T-helper 2 cell treated with Interferon-gamma antibody and Interleukin-4, amounts not matched to agents 5 μg/mL and 100 μg/mL, for 36 hours (primary cell): ENCODE measurements at regions not wholly inside any gene's neighbourhood (a gene's known extent, or its start where the extent isn't known, plus 50 kb on each side); places are given as distances from the start of the nearest gene placed in this dataset.

ENCODE experiments used
- DNase-seq: peaks from one replicate; pipeline ENCODE4 v3.0.0; 2021; ENCODE audit warnings: low spot score
- H3K27ac Mint-ChIP-seq: one replicate; pipeline ENCODE4 v1.8.0; 2021; ENCODE audit warnings: mild to moderate bottlenecking, mixed read lengths
- H3K27me3 Mint-ChIP-seq: one replicate; pipeline ENCODE4 v1.8.0; 2021; ENCODE audit warnings: low read depth, mixed read lengths
- H3K36me3 Mint-ChIP-seq: one replicate; pipeline ENCODE4 v1.8.0; 2021; ENCODE audit warnings: low read depth, mixed read lengths
- H3K4me1 Mint-ChIP-seq: one replicate; pipeline ENCODE4 v1.8.0; 2021; ENCODE audit warnings: low read depth, mixed read lengths
- H3K4me3 Mint-ChIP-seq: one replicate; pipeline ENCODE4 v1.8.0; 2022; ENCODE audit warnings: mild to moderate bottlenecking, moderate library complexity, mixed read lengths
- H3K9me3 Mint-ChIP-seq: one replicate; pipeline ENCODE4 v1.8.0; 2021; ENCODE audit warnings: mixed read lengths

- no peak overlapping the region for H3K4me3 Mint-ChIP-seq
- no peaks in the 10 kb centered on the region for H3K9me3 Mint-ChIP-seq
- no peaks in the 10 kb centered on the region for H3K36me3 Mint-ChIP-seq
- no peak overlapping the region for H3K27ac Mint-ChIP-seq
- H3K27me3 Mint-ChIP-seq = peaks cover 14% of the 10 kb centered on the region
- no peaks in the 10 kb centered on the region for H3K4me1 Mint-ChIP-seq
- no peak for DNase-seq
Measured at GRCh38 chr6:29999416-29999815, 57.1 kb downstream of the HLA-A start.

GRCh38 chr6:30000156-30000791 lies 57.9 kb downstream of the HLA-A start:
- Mint-ChIP-seq H3K4me3 (no peak overlapping the region), H3K36me3 (no peaks in the 10 kb centered on the region), H3K27me3 (peaks cover 20% of the 10 kb centered on the region), H3K9me3 (no peaks in the 10 kb centered on the region), H3K27ac (no peak overlapping the region), H3K4me1 (no peaks in the 10 kb centered on the region)
- no peak for DNase-seq

- H3K4me3 Mint-ChIP-seq = no peak overlapping the region
- H3K27me3 Mint-ChIP-seq = peaks cover 40% of the 10 kb centered on the region
- no peak for DNase-seq
- no peak overlapping the region for H3K27ac Mint-ChIP-seq
- no peaks in the 10 kb centered on the region for H3K36me3 Mint-ChIP-seq
- H3K9me3 Mint-ChIP-seq = no peaks in the 10 kb centered on the region
- peaks cover 10% of the 10 kb centered on the region for H3K4me1 Mint-ChIP-seq
Measured at GRCh38 chr6:30002871-30003270, 58.2 kb upstream of the POLR1H start.

- no peak for DNase-seq
- Mint-ChIP-seq H3K27me3 (peaks cover 47% of the 10 kb centered on the region), H3K36me3 (no peaks in the 10 kb centered on the region), H3K4me1 (peaks cover 10% of the 10 kb centered on the region), H3K27ac (no peak overlapping the region), H3K9me3 (no peaks in the 10 kb centered on the region), H3K4me3 (peak overlapping the region; percentile 41)
Measured at GRCh38 chr6:30005482-30005881, 55.6 kb upstream of the POLR1H start.

GRCh38 chr6:30006170-30007131 lies 54.6 kb upstream of the POLR1H start:
- no peaks in the 10 kb centered on the region for H3K9me3 Mint-ChIP-seq
- H3K4me3 Mint-ChIP-seq = peak overlapping the region; percentile 41
- no peak overlapping the region for H3K27ac Mint-ChIP-seq
- DNase-seq = no peak
- H3K4me1 Mint-ChIP-seq = peaks cover 10% of the 10 kb centered on the region
- H3K27me3 Mint-ChIP-seq = peaks cover 47% of the 10 kb centered on the region
- no peaks in the 10 kb centered on the region for H3K36me3 Mint-ChIP-seq

- Mint-ChIP-seq H3K27me3 (peaks cover 47% of the 10 kb centered on the region), H3K9me3 (no peaks in the 10 kb centered on the region), H3K4me3 (peak overlapping the region; percentile 38), H3K36me3 (no peaks in the 10 kb centered on the region), H3K27ac (no peak overlapping the region), H3K4me1 (peaks cover 10% of the 10 kb centered on the region)
- DNase-seq = no peak
Measured at GRCh38 chr6:30007132-30007764, 53.8 kb upstream of the POLR1H start.

GRCh38 chr6:30009113-30009512 lies 52.0 kb upstream of the POLR1H start:
- no peak overlapping the region for H3K27ac Mint-ChIP-seq
- no peak for DNase-seq
- peaks cover 40% of the 10 kb centered on the region for H3K27me3 Mint-ChIP-seq
- H3K36me3 Mint-ChIP-seq = no peaks in the 10 kb centered on the region
- H3K9me3 Mint-ChIP-seq = no peaks in the 10 kb centered on the region
- no peak overlapping the region for H3K4me3 Mint-ChIP-seq
- peaks cover 10% of the 10 kb centered on the region for H3K4me1 Mint-ChIP-seq
